ENCODE measurements at regions not wholly inside any gene's neighbourhood (a gene's known extent, or its start where the extent isn't known, plus 50 kb on each side); places are given as distances from the start of the nearest gene placed in this dataset.

DNA sequence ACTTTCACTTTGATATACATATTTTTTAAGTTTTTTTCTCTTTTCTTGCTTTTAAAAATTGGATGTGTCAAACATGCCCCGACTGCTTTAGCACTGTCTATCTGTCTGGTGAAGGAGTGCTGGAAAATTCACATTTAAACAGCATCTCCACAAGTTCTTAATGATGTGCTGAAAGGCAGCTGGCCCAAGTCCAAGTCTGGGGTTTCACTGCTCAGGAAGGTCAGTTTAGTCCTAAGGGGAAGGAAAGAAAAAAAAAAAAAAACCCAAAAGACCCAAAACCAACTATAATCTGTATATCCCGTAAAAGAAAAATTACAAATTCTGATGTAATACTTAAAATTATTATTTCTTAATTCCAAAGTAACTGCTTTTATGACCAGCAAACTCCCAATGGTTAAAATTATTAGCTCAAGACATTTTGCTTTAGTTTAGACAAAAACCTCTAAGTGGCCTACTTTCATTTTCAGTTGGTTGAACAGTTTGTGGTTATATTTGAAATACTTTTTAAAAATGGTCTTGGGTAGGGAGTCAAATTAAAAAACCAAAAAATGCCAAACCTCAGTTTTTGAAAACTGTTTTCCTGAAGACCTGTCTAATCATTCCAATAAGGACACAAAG is 79.5 kb upstream of the PREP start:
- DNase-seq: no peak

GRCh38 chr6:105476978-105477377 is 74.1 kb upstream of the PREP start:
- no peak for DNase-seq

GRCh38 chr6:105474234-105474633 is 71.4 kb upstream of the PREP start:
- DNase-seq: no peak

- DNase-seq: no peak
Measured at GRCh38 chr6:105469946-105470345, 67.1 kb upstream of the PREP start.

DNA sequence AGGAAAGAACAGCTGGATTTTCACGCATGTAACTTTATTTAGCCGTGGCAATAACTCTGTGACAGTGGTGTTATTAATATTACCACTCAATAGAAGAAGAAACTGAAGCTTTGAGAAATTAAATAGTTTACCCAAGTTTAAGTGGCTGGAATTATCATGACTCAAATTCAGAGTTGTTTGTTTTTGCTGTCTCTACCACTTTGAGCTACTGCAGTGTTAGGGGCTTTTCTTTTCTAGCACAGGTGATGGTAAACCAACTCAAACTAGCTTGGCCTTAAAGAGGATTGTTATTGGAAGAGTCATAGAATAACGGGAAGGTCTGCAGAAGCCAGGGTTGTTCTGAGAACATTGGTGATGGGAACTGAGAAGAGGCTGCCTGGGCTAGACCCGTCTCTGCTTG is 66.0 kb upstream of the PREP start:
- no peak for DNase-seq

- no peak for DNase-seq
Measured at GRCh38 chr6:105460860-105461259, 58.0 kb upstream of the PREP start.

DNA sequence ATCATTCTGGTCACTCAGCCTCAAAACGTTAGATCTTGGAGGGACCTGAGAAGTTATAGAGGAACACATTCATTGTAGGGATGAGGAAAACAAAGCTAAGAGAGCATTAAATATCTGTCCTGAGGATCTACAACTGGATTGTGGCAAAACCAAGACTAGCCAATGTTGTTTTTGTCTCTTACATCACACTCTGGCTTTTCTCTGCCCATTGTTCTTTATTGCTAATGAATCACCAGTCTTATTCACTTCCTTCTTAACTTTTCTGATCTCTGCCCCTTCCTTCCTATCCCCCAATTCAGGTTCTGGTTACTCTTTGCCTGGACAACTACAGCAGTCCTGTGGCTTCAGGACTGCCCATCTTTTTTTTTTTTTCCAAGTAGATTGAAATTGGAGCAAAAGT is 57.0 kb upstream of the PREP start:
- no peak for DNase-seq

GRCh38 chr6:105459049-105459448 is 56.2 kb upstream of the PREP start:
- DNase-seq: no peak

DNA sequence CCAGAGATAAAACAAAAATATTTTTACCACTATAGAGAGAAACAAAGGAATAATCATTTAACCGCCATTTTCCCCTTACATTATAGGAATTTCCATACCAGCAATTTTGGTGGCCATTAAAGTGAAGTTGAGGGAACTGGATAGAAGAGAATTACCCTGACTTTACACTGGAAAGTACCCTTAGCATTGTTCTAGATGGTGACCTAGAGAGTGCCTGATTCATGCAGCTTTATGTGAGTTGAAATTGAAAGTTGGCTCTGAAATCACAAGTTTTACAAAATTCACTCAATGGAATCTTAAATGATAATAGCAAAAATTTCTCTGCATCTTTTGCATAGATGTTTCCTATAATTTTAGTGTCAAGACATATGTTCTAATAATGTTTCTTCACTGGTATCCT is 55.7 kb upstream of the PREP start:
- no peak for DNase-seq

- no peak for DNase-seq
Measured at GRCh38 chr6:105458084-105458483, 55.2 kb upstream of the PREP start.

- DNase-seq: no peak
Measured at GRCh38 chr6:105453968-105454367, 51.1 kb upstream of the PREP start.

- DNase-seq: peak; percentile 10
Measured at GRCh38 chr6:105452924-105453756, 50.3 kb upstream of the PREP start.

Measured in stimulated activated CD4-positive, alpha-beta T cell treated with anti-CD3 and anti-CD28 coated beads, Interleukin-4, amount 100 ng/mL, for 1 hour (primary cell).